Skin of body (tissue), 1 donor: ENCODE measurements at regions not wholly inside any gene's neighbourhood (a gene's known extent, or its start where the extent isn't known, plus 50 kb on each side); places are given as distances from the start of the nearest gene placed in this dataset.

ENCODE experiments used
- DNase-seq: peaks from one replicate; lab custom pipeline; 2025; lab: John Stamatoyannopoulos, UW

DNA sequence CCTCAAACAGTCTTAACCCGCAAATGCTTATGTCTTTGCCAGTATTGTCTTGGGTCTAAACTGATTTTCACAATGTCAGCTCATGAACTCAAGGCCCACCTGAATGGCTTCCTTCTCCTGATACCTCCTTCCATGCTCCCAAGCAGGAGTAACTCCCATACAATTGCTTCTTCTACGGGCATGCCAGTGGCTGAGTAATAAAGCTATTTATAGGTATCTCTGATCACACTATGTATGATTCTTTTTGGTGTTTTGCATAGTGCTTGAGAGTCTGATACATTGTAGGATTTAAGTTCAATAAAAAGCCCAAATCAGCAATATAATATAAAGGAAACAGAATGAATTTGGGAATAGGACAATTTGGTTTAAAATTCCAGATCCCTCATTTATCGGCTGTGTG, 235.0 kb upstream of the DCN start:
- DNase-seq = no peak

GRCh38 chr12:91414636-91415035, 232.0 kb upstream of the DCN start:
- DNase-seq = no peak

GRCh38 chr12:91413581-91414546, 231.2 kb upstream of the DCN start:
- DNase-seq = peak; percentile 56

DNA sequence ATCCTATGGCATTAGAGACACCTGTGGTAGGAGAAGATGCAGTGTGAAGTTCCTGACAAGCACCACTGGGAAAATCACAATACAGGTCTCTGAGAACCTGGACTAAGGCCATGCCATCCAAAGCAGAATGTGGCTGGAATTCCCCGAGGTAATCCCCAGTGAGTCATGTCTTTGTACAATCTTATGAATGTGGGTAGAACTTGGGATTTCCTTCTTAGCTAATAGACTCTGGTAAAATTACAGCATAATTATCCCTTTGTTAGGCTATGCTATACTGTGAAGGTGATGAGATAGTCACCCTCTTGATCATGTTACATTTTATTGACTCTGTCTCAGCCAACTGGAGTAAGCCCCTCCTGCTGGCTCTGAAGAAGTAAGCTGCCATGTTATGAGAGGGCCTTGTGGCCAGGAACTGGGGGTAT, 224.3 kb upstream of the DCN start:
- DNase-seq = no peak

- no peak for DNase-seq
Measured at GRCh38 chr12:91404441-91404840, 221.8 kb upstream of the DCN start.

DNA sequence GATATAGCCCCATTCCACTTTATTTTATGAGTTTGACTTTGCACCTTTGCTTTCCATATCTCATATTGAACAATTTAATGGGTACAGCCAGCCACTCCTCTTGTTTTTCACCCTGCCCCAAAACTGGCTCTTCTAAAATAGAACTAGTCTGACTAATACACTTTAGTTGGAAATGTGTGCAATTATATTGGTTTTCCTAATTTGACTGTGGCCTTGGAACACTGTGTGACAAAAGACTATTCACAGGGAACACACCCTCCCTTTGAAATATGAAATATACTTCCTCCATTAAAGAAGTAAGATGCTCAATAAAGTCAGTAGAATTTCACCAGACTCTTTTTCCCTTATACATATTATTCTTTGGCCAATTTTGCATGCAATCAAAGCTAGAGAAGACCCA, 218.6 kb upstream of the DCN start:
- no peak for DNase-seq

- DNase-seq = no peak
Measured at GRCh38 chr12:91400271-91400670, 217.7 kb upstream of the DCN start.

DNA sequence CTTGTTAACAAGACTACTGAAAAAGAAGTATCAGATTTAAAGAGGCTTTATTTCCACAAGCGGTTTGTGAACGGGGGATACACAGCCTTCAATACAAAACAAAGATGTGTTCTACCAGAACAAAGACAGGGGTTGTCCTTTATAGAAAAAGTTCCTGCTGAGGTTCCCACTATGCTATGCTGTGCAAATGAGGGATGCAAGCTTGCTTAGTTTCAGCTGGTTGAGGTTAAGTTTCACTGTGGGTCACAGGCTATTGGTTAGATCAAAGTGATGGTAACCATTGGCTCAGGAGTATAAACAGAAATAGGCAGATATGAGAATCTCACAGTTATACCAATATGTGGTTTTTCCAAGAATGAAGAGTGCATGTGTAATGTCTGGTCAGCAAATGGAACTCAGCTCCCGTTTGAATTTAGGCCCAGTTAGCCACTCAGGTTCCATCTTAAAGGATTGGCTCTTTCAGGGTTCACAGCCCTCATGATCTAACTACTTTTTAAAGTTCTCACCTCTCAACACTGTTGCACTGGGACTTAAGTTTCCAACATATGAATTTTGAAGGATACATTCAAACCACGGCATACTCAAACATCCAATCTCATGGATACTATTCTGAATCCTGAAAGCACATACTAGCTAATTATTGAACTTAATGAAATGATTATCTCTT, 215.4 kb upstream of the DCN start:
- DNase-seq = no peak

DNA sequence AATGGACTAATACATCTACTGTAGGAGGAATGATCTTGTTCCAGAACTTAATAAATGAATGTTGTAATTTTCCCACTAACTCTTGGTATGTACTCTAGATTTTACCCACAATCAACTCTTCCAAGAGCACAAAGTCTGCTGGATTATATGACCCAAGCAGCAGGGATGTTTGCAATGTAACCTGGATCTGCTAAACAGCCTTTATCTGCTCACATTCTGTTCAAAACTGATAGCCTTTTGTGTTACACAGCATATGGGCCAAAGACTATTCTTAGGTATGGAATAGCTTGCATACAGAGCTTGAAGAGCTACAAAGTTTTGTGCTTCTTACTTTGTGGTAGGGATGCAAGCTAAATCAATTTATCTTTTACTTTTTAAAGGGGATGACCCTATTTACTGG, 213.7 kb upstream of the DCN start:
- no peak for DNase-seq

- DNase-seq = no peak
Measured at GRCh38 chr12:91395628-91396135, 213.1 kb upstream of the DCN start.

DNA sequence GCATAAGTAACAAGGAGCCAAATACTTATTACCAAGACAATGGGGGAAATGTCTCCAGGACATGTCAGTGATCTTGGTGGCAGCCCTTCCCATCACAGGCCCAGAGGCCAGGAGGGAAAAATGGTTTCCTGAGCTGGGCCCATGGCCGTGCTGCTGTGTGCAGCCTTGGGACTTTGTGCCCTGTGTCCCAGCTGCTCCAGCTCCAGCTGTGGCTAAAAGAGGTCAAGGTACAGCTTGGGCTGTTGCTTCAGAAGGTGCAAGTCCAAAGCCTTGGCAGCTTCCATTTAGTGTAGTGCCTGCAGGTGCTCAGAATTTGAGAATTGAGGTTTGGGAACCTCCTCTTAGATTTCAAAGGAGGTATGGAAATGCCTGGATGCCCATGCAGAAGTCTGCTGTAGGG, 212.3 kb upstream of the DCN start:
- no peak for DNase-seq

DNA sequence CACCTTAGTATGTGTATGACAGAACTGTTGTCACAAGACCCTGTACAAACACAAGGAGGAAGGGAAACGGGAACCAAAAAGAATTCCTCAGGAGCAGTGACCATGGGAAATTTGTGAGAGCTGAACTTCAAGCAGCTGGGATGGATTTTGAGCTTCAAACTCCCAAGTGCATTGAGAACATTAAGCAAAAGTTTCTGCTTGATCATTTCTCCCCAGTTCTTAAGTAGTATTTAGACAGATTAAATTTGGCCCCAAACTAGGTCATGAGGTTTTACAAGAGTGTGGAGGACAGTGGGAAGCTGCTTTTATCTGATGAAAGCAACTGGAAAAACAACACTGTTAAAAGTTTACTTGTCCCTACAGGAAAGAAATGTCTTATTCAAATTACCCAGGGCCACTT, 206.0 kb upstream of the DCN start:
- no peak for DNase-seq

DNA sequence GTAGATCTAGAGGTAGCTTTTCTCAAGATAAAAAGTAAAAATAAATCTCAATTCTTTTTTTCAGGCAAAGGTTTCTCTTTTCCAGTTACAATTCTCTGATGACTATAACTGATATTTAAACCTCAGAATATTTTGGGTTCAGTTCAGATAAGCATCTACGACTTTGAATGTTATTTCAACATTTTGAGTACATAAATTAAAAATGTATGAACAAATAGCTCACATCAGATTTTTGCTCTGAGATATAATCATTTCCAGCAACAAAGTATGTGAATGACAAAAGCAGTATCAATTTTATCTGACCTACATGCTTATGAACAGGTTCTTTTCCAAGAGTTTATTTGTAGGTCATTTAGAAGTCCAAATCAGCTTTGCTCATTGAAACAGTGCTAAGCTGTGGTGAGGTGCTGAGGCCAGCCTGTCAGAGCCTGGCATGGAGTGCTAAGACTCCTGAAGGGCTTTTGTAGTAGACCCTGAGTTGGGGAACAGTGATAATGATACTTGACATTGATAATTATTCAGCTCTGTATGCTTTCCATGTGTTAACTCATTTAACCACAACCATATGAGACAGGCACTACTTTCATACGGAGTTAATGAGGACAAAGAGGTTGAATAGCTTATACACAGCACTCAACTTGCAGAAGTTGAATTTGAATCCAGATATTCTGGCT, 205.0 kb upstream of the DCN start:
- peak; percentile 3 for DNase-seq

DNA sequence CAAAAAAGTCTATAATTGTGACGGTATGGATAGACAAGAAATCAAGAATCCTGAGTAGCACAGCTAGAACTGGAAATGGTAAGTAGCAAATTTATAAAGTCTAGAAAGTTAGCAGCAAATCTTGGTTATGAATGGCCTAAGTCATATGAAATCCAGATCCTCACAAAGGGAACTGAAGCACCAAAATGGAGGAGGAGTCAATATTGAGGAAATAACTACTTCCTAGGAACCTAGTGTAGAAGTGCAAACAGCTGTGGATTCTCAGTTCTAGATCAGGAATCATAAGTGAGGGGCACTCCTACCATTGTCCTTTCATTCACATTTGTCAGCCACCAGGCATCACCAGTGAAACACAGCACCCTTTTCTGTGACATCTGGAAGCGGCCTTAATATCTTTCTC, 202.2 kb upstream of the DCN start:
- no peak for DNase-seq

DNA sequence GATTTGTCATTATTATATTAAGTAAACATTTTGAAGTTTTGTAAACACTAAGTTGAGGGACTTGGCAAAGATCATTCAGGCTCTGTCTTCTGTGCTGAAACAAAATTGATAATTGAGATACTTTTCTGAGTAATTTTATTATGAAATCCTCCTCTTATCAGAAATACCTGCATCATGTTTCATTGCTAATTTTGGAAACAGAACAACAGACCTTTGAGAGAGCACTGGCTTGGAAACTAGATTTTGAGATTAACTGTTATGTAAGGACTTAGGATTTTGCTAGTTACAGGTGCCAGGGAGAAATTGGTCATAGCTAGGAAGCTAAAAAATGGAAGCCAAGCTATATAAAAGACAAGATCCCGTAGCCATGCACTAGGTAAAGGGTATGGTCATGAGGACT, 201.7 kb upstream of the DCN start:
- DNase-seq = no peak

DNA sequence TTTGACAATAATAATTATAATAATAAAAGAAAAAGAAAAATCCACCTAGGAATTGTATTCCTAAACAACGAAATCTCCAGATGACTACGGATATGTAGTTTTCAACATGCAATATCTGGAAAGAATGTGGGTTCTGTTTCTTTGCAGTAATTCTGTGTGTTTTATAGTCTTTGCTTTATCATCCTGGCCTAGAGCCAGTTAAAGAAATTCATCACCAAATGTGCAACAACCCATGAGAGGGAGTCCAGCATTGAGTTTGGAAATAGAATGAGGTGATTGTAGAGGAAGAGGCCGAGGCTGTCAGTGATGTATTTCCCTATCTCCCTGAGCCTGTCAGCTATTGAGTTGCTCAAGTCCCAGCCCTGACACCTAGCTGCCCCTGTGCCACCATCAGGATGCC, 200.5 kb upstream of the DCN start:
- DNase-seq = no peak

DNA sequence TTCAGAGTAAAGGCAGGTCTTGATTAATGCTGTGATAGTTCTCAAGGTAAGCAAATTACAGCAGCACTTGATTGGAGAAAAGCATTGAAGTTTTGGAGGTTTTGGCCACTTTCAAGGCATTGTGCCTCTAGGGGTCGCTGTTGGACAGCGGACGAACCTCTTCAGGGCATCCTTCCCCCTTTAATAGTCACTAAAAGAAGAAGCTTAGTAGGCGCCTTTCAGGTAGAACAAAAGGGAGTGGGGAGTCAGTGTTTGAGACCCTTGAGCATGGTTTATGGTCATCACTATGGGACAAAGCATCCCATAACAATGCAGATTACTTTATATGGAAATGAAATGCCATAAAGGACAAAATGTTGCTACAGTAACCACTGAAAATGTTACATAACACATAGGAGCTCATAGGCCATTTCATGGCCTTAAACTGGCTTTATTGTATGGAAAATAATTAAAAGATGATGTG, 199.5 kb upstream of the DCN start:
- DNase-seq = peak; percentile 82

DNA sequence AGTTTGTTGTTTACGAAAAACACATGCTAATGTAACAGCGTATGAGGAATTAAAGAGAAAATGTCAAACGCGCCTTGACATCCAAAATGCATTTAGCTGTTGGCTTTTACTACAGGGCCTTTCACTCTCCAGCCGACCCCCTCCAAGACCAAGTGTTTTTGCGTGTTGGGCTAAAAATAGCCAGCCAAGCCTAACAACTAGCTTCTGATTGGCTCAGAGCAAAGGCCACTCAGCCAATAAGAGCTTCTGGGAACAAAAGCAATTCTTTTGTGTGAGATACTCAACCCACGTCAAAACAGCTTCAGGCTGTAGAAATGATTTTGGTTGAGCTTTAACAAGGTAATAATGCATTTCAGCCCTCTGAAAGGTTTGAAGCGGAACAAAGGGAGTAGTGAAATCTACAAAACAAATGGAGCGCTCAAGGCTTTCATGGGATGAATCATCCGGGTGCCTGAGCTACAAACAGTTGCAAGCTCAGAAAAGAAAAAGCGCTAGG, 198.7 kb upstream of the DCN start:
- DNase-seq = peak; percentile 98

DNA sequence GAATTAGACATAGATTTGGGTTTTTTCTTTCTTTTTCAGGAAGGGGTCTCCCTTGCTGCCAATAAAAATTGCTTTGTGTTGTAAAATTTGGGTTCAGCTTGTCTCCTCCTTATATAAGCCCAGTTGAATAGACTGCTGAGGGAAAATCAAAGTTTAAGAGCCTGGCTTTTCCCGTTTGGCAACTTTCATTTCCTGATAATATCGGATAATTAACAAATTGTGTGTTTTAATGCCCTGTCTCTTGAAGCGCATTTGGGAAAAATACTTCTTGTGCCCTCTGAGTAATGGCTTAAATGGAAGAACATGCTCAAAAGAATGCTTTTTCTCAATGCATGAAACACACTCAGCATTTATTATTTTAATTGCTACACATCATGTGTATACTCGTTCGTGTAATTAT, 198.0 kb upstream of the DCN start:
- DNase-seq = peak; percentile 82

GRCh38 chr12:91379051-91379775, 196.6 kb upstream of the DCN start:
- DNase-seq = no peak

- DNase-seq = no peak
Measured at GRCh38 chr12:91377436-91377835, 194.8 kb upstream of the DCN start.
